H1 (cell line): ENCODE measurements at regions not wholly inside any gene's neighbourhood (a gene's known extent, or its start where the extent isn't known, plus 50 kb on each side); places are given as distances from the start of the nearest gene placed in this dataset.

ENCODE experiments used
- CTCF ChIA-PET: fragments of 300-600 bp; sonication (Branson Sonifier 250); formaldehyde crosslinking; loops from one replicate; lab custom pipeline; 2021; ENCODE audit not compliant: partially characterized antibody; lab: Charles Lee
- POLR2A ChIA-PET: fragments of 300-600 bp; sonication (Branson Sonifier 250); formaldehyde crosslinking; loops from one replicate; lab custom pipeline; 2021; ENCODE audit warnings: inconsistent platforms; ENCODE audit not compliant: partially characterized antibody; lab: Charles Lee
- DNase-seq, 2 experiments: peaks; one replicate each; pipeline versions ENCODE4 v3.0.0 to v3.0.0-alpha.2; 2010 to 2022; ENCODE audit warnings: low spot score in 2 of 2, low read depth in 1 of 2, mixed read lengths in 1 of 2
- FAIRE-seq: peaks from 2 replicates; lab custom pipeline; 2011; peaks lifted over from hg19 to GRCh38; lab: Jason Lieb, UNC
- H2AFZ ChIP-seq: 2 replicates; pipeline ENCODE4 v1.8.1; 2012; ENCODE audit warnings: low read length, inconsistent platforms
- H2AK5ac ChIP-seq: 2 replicates; pipeline ENCODE4 v1.6.1; 2013; ENCODE audit warnings: low read depth, low read length
- H2BK120ac ChIP-seq: replicated peaks from 2 replicates; pipeline ENCODE3; 2013; ENCODE audit warnings: low read depth, low read length, inconsistent platforms
- H2BK12ac ChIP-seq: 2 replicates; pipeline ENCODE4 v1.6.1; 2013; ENCODE audit warnings: low read depth, low read length
- H2BK15ac ChIP-seq: 2 replicates; pipeline ENCODE4 v1.6.1; 2013; ENCODE audit warnings: low read length
- H2BK20ac ChIP-seq: 2 replicates; pipeline ENCODE4 v1.6.1; 2013; ENCODE audit warnings: low read length
- H2BK5ac ChIP-seq: 2 replicates; pipeline ENCODE4 v1.6.1; 2013; ENCODE audit warnings: low read depth, low read length
- H3K14ac ChIP-seq: 2 replicates; pipeline ENCODE4 v1.6.1; 2013; ENCODE audit warnings: inconsistent platforms; ENCODE audit not compliant: insufficient read length
- H3K18ac ChIP-seq: 2 replicates; pipeline ENCODE4 v1.6.1; 2013; ENCODE audit warnings: low read length; ENCODE audit errors: extremely low read depth
- H3K23ac ChIP-seq: 2 replicates; pipeline ENCODE4 v1.6.1; 2013; ENCODE audit warnings: inconsistent platforms; ENCODE audit not compliant: insufficient read length
- H3K23me2 ChIP-seq: 2 replicates; pipeline ENCODE4 v1.6.1; 2013; ENCODE audit warnings: low read depth, low read length
- H3K27ac ChIP-seq: 2 replicates; pipeline ENCODE4 v1.6.1; 2011; ENCODE audit warnings: low read depth, low read length, inconsistent platforms
- H3K27me3 ChIP-seq, 4 experiments: replicated peaks in 1 of 4; 1 replicate in 1 of 4; 2 replicates in 3 of 4; pipeline versions ENCODE4 v1.6.1 to v1.8.1; 2011 to 2013; ENCODE audit warnings: low read length in 3 of 4, mild to moderate bottlenecking in 3 of 4, inconsistent platforms in 2 of 4, mixed read lengths in 2 of 4, moderate library complexity in 1 of 4; ENCODE audit not compliant: control insufficient read depth in 3 of 4, insufficient read depth in 3 of 4; ENCODE audit errors: extremely low read depth in 1 of 4
- H3K36me3 ChIP-seq, 4 experiments: 2 replicates each; pipeline versions ENCODE4 v1.6.1 to v1.8.1; 2011 to 2013; ENCODE audit warnings: mild to moderate bottlenecking in 4 of 4, low read length in 3 of 4, moderate library complexity in 2 of 4, control low read depth in 1 of 4, inconsistent platforms in 1 of 4; ENCODE audit not compliant: insufficient read depth in 4 of 4, control insufficient read depth in 2 of 4
- H3K4ac ChIP-seq: replicated peaks from 2 replicates; pipeline ENCODE3; 2013; ENCODE audit warnings: low read length, low read depth, mixed read lengths, inconsistent platforms; ENCODE audit not compliant: insufficient read length
- H3K4me1 ChIP-seq, 4 experiments: replicated peaks in 1 of 4; 1 replicate in 1 of 4; 2 replicates in 3 of 4; pipeline versions ENCODE4 v1.6.1 to v1.8.1; 2011 to 2013; ENCODE audit warnings: low read length in 3 of 4, inconsistent platforms in 2 of 4, mixed read lengths in 1 of 4; ENCODE audit not compliant: insufficient read depth in 4 of 4, control insufficient read depth in 3 of 4
- H3K4me2 ChIP-seq, 2 experiments: 2 replicates each; pipeline versions ENCODE4 v1.6.1 to v1.8.1; 2011 to 2013; ENCODE audit warnings: low read depth in 2 of 2, low read length in 2 of 2, control low read depth in 1 of 2, inconsistent platforms in 1 of 2, mild to moderate bottlenecking in 1 of 2; ENCODE audit not compliant: insufficient read depth in 1 of 2
- H3K4me3 ChIP-seq, 4 experiments: fragments of 200-600, 300-600 bp in 1 of 4; sonication (generic), shearing (Covaris generic), sonication (Bioruptor Twin) in 1 of 4; 2 replicates each; pipeline versions ENCODE4 v1.5.1 to v1.8.1; 2011 to 2016; ENCODE audit warnings: low read length in 4 of 4, low read depth in 3 of 4, control low read depth in 2 of 4, inconsistent platforms in 2 of 4, mild to moderate bottlenecking in 2 of 4, mixed read lengths in 1 of 4, moderate library complexity in 1 of 4; ENCODE audit not compliant: insufficient read depth in 2 of 4; ENCODE audit errors: extremely low read depth in 1 of 4
- H3K56ac ChIP-seq: replicated peaks from 2 replicates; pipeline ENCODE3; 2013; ENCODE audit warnings: low read depth, mild to moderate bottlenecking, mixed read lengths, low read length, inconsistent platforms; ENCODE audit not compliant: insufficient read length
- H3K79me1 ChIP-seq: 2 replicates; pipeline ENCODE4 v1.6.1; 2013; ENCODE audit warnings: low read depth, low read length, control low read depth
- H3K79me2 ChIP-seq, 2 experiments: 2 replicates each; pipeline versions ENCODE4 v1.6.1 to v1.8.1; 2012 to 2013; ENCODE audit warnings: low read length in 2 of 2, mild to moderate bottlenecking in 2 of 2, inconsistent platforms in 1 of 2; ENCODE audit not compliant: insufficient read depth in 2 of 2, control insufficient read depth in 1 of 2
- H3K9ac ChIP-seq, 4 experiments: replicated peaks in 1 of 4; 1 replicate in 1 of 4; 2 replicates in 3 of 4; pipeline versions ENCODE4 v1.6.1 to v1.8.1; 2011 to 2013; ENCODE audit warnings: low read depth in 3 of 4, low read length in 3 of 4, control low read depth in 2 of 4, mild to moderate bottlenecking in 2 of 4, moderate library complexity in 2 of 4, inconsistent platforms in 1 of 4; ENCODE audit errors: extremely low read depth in 1 of 4
- H3K9me3 ChIP-seq, 2 experiments: 2 replicates each; pipeline versions ENCODE4 v1.6.1 to v1.8.1; 2012 to 2013; ENCODE audit warnings: mild to moderate bottlenecking in 2 of 2, moderate library complexity in 2 of 2, control low read depth in 1 of 2, inconsistent platforms in 1 of 2, low read depth in 1 of 2, low read length in 1 of 2, mixed read lengths in 1 of 2; ENCODE audit not compliant: insufficient read depth in 2 of 2
- H4K20me1 ChIP-seq, 2 experiments: replicated peaks in 1 of 2; 2 replicates each; pipeline versions ENCODE3 to v1.8.1; 2011 to 2013; ENCODE audit warnings: inconsistent platforms in 2 of 2, low read length in 2 of 2, mild to moderate bottlenecking in 1 of 2; ENCODE audit not compliant: insufficient read depth in 2 of 2, control insufficient read depth in 1 of 2
- H4K5ac ChIP-seq: 2 replicates; pipeline ENCODE4 v1.6.1; 2013; ENCODE audit warnings: low read length, low read depth, mixed read lengths, inconsistent platforms; ENCODE audit not compliant: insufficient read length
- H4K8ac ChIP-seq: 2 replicates; pipeline ENCODE4 v1.8.0; 2013; ENCODE audit warnings: mild to moderate bottlenecking, moderate library complexity, low read length, inconsistent platforms; ENCODE audit not compliant: insufficient read depth; ENCODE audit errors: extremely low read depth
- H4K91ac ChIP-seq: replicated peaks from 2 replicates; pipeline ENCODE3; 2013; ENCODE audit warnings: low read length, mixed read lengths, inconsistent platforms; ENCODE audit not compliant: insufficient read length
- CBX8 ChIP-seq: fragments of 300-800, 300-1000 bp; sonication (generic); IDR thresholded peaks from 2 replicates; pipeline ENCODE4 v1.7.1; 2016; ENCODE audit warnings: low read depth, low read length, borderline replicate concordance
- CTBP2 ChIP-seq: IDR thresholded peaks from 2 replicates; pipeline ENCODE4 v1.7.0; 2011; ENCODE audit warnings: borderline replicate concordance, mild to moderate bottlenecking, moderate library complexity, mixed read lengths, low read length; ENCODE audit not compliant: insufficient read depth, insufficient read length
- GABPA ChIP-seq: IDR thresholded peaks from 2 replicates; pipeline ENCODE4 v1.6.1; 2011; ENCODE audit warnings: mild to moderate bottlenecking, low read length, moderate library complexity, borderline replicate concordance; ENCODE audit not compliant: insufficient read depth
- HDAC2 ChIP-seq, 2 experiments: fragments of 300-600 bp in 1 of 2; sonication (generic) in 1 of 2; IDR thresholded peaks; 2 replicates each; pipeline ENCODE4 v1.6.1; 2011 to 2012; ENCODE audit warnings: low read depth in 2 of 2, low read length in 2 of 2, mild to moderate bottlenecking in 2 of 2, moderate library complexity in 2 of 2, borderline replicate concordance in 1 of 2, inconsistent platforms in 1 of 2
- JUN ChIP-seq: IDR thresholded peaks from 2 replicates; pipeline ENCODE4 v1.6.1; 2011; ENCODE audit warnings: low read depth, mild to moderate bottlenecking, improper control_type of control experiment, low read length
- SRF ChIP-seq: IDR thresholded peaks from 2 replicates; pipeline ENCODE4 v1.6.1; 2011; ENCODE audit warnings: mild to moderate bottlenecking, low read depth, low read length, moderate library complexity
- ZNF274 ChIP-seq: IDR thresholded peaks from 2 replicates; pipeline ENCODE4 v1.7.0; 2012; ENCODE audit warnings: low read length, borderline replicate concordance; ENCODE audit errors: extremely low read depth
- WGBS, 2 experiments: shearing (Covaris generic) in 1 of 2; methylation state at CpG; one replicate each; pipeline versions ENCODE4 v1.1.6 to v1.1.7; 2013 to 2015; ENCODE audit warnings: low lambda C conversion rate in 2 of 2, mixed read lengths in 2 of 2, inconsistent platforms in 1 of 2, low coverage in 1 of 2, missing lambda C conversion rate in 1 of 2; ENCODE audit not compliant: insufficient replicate concordance in 2 of 2, insufficient coverage in 1 of 2, insufficient read length in 1 of 2; ENCODE audit errors: extremely low coverage in 1 of 2, missing lambda C conversion rate in 1 of 2; 5-methylcytosine and 5-hydroxymethylcytosine counted together
- TF ChIP-seq, protein P1 (sequence below): IDR thresholded peaks from 2 replicates; pipeline ENCODE4 v1.6.1; 2011; ENCODE audit warnings: low read length, improper control_type of control experiment
- TF ChIP-seq, protein P2 (sequence below), 3 experiments: IDR thresholded peaks; 1 replicate in 2 of 3; 2 replicates in 1 of 3; pipeline versions ENCODE4 v1.5.1 to v1.6.1; 2011; ENCODE audit warnings: low read length in 3 of 3, mild to moderate bottlenecking in 3 of 3, inconsistent platforms in 2 of 3, low read depth in 1 of 3, moderate library complexity in 1 of 3; ENCODE audit not compliant: insufficient read depth in 1 of 3; ENCODE audit errors: control extremely low read depth in 1 of 3

DNA sequence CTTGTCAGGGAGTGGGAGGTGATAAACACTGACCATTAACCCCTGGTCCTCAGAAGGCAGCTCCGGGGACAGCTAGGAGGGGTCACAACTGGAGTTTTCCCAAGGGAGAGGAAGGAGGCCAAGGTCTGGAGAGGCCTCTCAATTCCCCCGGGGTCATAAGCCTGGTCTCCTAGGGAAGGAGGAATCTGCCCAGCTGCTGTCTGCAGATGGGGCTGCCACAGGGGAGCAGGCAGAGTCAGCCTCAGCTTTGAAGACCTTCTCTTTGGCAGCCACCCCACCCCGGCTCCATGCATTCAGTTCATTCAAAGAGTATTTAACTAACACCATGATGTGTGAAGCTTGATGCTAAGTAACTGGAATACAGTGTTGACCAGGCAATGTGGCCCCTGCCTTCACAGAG lies 74.6 kb upstream of the HSPA9 start:
- Histone ChIP-seq H3K79me1 (no peaks in the 10 kb centered on the region; the same call in 1 of the 2 replicates), H3K36me3 (no peaks in the 10 kb centered on the region), H2AK5ac (no peak overlapping the region), H3K9ac (no peak overlapping the region), H3K23ac (no peak overlapping the region), H4K8ac (no peak overlapping the region), H4K5ac (peak overlapping the region; percentile 6), H4K20me1 (no peaks in the 10 kb centered on the region), H2BK15ac (0 out of 2 replicates have a peak overlapping the region, but pooled peaks have one; percentile 34), H3K23me2 (no peaks in the 10 kb centered on the region), H3K18ac (peak overlapping the region; percentile 38; the same call in 1 of the 2 replicates), H3K56ac (no peak overlapping the region), H3K4me1 (peaks cover 4 to 22% (median 13%) of the 10 kb centered on the region in 4 experiments), H2BK120ac (no peak overlapping the region), H2BK5ac (peak overlapping the region; percentile 39; the same call in 1 of the 2 replicates), H3K9me3 (no peaks in the 10 kb centered on the region), H3K4ac (no peak overlapping the region), H2BK20ac (no peak overlapping the region), H3K4me2 (peak overlapping the region; percentile 21 to 26; a peak in 1 of 4 replicates), H3K27me3 (no peaks in the 10 kb centered on the region), H3K27ac (no peak overlapping the region), H3K14ac (no peak overlapping the region), H3K4me3 (no peak overlapping the region; a peak in 1 of 8 replicates), H3K79me2 (no peaks in the 10 kb centered on the region), H2AFZ (peak overlapping the region; percentile 30; the same call in 1 of the 2 replicates), H4K91ac (no peak overlapping the region), H2BK12ac (no peak overlapping the region)
- FAIRE-seq (no peak), DNase-seq (no peak)
- ChIA-PET POLR2A (interaction anchor here (0.9 to 1.4 kb wide), 4 partner anchors 75 to 120 kb away, joined by 3 to 9 read pairs (median 4); partner anchors contain the start of gene CTNNA1), CTCF (interaction anchor here (0.8 to 19.6 kb wide), 13 partner anchors 11 to 282 kb away, joined by 3 to 192 read pairs (median 5); no protein-coding TSS in a partner anchor)
- 73% methylated on average over 3 of the region's 3 CpGs; no CpG with 5 or more reads in 1 of the 2 experiments for WGBS, 2 experiments
- TF ChIP-seq, protein P1, sequence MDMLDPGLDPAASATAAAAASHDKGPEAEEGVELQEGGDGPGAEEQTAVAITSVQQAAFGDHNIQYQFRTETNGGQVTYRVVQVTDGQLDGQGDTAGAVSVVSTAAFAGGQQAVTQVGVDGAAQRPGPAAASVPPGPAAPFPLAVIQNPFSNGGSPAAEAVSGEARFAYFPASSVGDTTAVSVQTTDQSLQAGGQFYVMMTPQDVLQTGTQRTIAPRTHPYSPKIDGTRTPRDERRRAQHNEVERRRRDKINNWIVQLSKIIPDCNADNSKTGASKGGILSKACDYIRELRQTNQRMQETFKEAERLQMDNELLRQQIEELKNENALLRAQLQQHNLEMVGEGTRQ, result no peak
- TF ChIP-seq HDAC2 (IDR thresholded peaks at IDR 0.05; ENCODE audit: borderline replicate concordance in 1 of 2, low read depth in 2 of 2, low read length in 2 of 2) (no peak), SRF (no peak), GABPA (no peak), JUN (no peak), CTBP2 (no peak), ZNF274 (no peak), CBX8 (no peak)
- TF ChIP-seq, protein P2, sequence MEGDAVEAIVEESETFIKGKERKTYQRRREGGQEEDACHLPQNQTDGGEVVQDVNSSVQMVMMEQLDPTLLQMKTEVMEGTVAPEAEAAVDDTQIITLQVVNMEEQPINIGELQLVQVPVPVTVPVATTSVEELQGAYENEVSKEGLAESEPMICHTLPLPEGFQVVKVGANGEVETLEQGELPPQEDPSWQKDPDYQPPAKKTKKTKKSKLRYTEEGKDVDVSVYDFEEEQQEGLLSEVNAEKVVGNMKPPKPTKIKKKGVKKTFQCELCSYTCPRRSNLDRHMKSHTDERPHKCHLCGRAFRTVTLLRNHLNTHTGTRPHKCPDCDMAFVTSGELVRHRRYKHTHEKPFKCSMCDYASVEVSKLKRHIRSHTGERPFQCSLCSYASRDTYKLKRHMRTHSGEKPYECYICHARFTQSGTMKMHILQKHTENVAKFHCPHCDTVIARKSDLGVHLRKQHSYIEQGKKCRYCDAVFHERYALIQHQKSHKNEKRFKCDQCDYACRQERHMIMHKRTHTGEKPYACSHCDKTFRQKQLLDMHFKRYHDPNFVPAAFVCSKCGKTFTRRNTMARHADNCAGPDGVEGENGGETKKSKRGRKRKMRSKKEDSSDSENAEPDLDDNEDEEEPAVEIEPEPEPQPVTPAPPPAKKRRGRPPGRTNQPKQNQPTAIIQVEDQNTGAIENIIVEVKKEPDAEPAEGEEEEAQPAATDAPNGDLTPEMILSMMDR (IDR thresholded peaks at IDR 0.05; ENCODE audit: control extremely low read depth in 1 of 3, insufficient read depth in 1 of 3, low read depth in 1 of 3, low read length in 3 of 3), result no peak
